Coronary artery (tissue), 2 donors: ENCODE measurements at regions not wholly inside any gene's neighbourhood (a gene's known extent, or its start where the extent isn't known, plus 50 kb on each side); places are given as distances from the start of the nearest gene placed in this dataset.
"Not testable (repeated sequence)": the region's sequence is repeated elsewhere in the genome, so short reads cannot be mapped to it uniquely, and the experiment has no call there.

ENCODE experiments used
- DNase-seq: peaks from one replicate; pipeline ENCODE4 v3.0.0-alpha.2; 2017; ENCODE audit warnings: low spot score
- H3K27ac ChIP-seq, 2 donors: fragments of 200-600 bp; sonication (generic); one replicate each; pipeline ENCODE4 v1.5.1; 2016 to 2019
- H3K4me3 ChIP-seq: fragments of 200-600 bp; sonication (generic); 2 replicates; pipeline ENCODE4 v1.5.1; 2016; ENCODE audit warnings: mild to moderate bottlenecking, moderate library complexity
- CTCF ChIP-seq: fragments of 200-600 bp; sonication (generic); IDR thresholded peaks from one replicate; pipeline ENCODE4 v1.5.1; 2019; ENCODE audit warnings: antibody characterized with exemption

GRCh38 chr14:49962621-49963020 lies 69.7 kb downstream of the ARF6 start:
- Histone ChIP-seq H3K27ac (no peak overlapping the region), H3K4me3 (no peak overlapping the region)
- TF ChIP-seq CTCF: no peak
- DNase-seq: no peak

- DNase-seq, H3K27ac ChIP-seq: not testable (repeated sequence)
Observed at GRCh38 chr14:49965068-49965651, 72.3 kb downstream of the ARF6 start.

GRCh38 chr14:49966304-49966809 lies 73.5 kb downstream of the ARF6 start:
- Histone ChIP-seq H3K4me3 (no peak overlapping the region), H3K27ac (peak overlapping the region in 1 of 2 donors; percentile 15)
- TF ChIP-seq CTCF: no peak
- no peak for DNase-seq

More at GRCh38 chr14:49965068-49965651, 72.3 kb downstream of the ARF6 start:
- not testable (repeated sequence) for H3K4me3 ChIP-seq

GRCh38 chr14:49966971-49967630 lies 74.2 kb downstream of the ARF6 start:
- Histone ChIP-seq H3K27ac (no peak overlapping the region), H3K4me3 (no peak overlapping the region)
- TF ChIP-seq CTCF: no peak
- DNase-seq: no peak

- Histone ChIP-seq H3K4me3 (no peak overlapping the region), H3K27ac (peak overlapping the region; percentile 37 to 81)
- DNase-seq: no peak
- no peak for TF ChIP-seq CTCF
Observed at GRCh38 chr14:49969961-49970360, 77.1 kb downstream of the ARF6 start.

- no peak for TF ChIP-seq CTCF
- DNase-seq: no peak
- Histone ChIP-seq H3K4me3 (peak overlapping the region; percentile 39), H3K27ac (peak overlapping the region; percentile 37 to 81)
Observed at GRCh38 chr14:49970474-49971147, 77.7 kb downstream of the ARF6 start.
